GM19467 (cell line): ENCODE measurements at regions not wholly inside any gene's neighbourhood (a gene's known extent, or its start where the extent isn't known, plus 50 kb on each side); places are given as distances from the start of the nearest gene placed in this dataset.
"Not testable (repeated sequence)": the region's sequence is repeated elsewhere in the genome, so short reads cannot be mapped to it uniquely, and the experiment has no call there.

ENCODE experiments used
- ATAC-seq: cut with Tn5 transposase; IDR thresholded peaks from one replicate; pipeline ENCODE4 v1.9.1; 2021; ENCODE audit warnings: mild to moderate bottlenecking, moderate library complexity; ENCODE audit not compliant: unreplicated experiment

DNA sequence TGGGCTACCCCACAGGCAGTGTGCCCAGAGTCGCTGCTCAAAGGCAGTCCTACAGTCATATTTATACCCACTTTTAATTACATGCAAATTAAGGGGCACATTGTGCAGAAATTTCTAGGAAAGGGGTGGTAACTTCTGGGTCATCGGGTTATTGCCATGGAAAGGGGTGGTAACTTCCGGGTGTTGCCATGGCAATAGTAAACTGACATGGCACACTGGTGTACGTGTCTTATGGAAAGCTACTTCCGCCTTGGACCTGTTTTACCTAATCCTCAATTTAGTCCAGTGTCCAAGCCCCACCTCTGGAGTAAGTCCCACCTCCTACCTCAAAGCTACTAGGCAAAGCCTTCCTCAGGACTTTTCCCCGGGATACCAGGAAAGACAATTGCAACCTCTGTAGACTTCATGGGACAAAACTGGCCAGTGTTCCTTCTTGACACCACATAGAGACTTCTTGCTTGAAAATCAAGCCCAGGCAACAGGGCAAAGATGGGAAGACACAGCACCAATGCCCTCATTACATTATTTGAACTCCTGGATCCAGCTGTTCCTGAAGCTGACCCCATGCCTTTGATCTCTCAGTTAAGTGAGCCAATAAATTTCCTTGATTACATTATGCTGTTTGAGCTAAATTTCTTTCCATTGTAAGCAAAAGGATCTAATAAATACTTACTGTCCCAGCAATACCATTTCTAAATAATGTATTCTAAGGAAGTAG is 63.3 kb upstream of the AGAP1 start:
- ATAC-seq: no peak

DNA sequence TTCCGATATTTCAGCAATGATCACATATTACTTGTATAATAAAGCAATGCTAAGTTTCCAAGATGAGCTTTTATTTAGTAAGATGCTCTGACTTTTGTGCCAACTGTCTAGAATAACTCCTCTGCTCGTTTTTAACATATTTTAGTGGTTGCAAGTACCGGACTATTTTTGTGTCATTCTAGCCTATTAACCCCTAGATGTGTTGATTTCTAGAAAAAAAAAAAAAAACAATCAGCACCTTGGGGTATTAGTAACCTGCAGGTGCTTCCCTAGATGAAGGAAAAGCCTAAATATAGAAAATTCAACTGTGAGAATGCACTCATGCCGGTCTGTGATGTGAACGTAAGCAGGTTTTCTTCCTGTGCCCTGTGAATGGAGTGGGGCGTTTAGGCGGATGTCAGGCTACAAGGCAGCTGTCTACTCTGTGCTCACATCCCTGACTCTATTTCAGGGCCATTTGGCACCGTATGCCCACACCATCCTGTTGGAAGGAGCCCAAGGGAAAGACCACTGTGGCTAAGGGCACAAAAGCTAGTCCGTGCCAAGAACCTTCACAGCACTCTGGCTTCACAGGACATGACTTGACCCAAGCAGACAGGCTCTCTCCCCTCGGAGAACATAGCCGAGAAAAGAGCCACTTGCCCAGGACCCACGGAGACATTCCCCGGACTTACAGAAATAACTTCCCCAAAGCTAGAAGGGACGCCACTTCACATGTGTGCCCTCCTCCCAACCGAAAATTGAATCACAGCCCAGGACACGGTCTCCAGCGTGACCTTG is 60.9 kb upstream of the AGAP1 start:
- no peak for ATAC-seq

DNA sequence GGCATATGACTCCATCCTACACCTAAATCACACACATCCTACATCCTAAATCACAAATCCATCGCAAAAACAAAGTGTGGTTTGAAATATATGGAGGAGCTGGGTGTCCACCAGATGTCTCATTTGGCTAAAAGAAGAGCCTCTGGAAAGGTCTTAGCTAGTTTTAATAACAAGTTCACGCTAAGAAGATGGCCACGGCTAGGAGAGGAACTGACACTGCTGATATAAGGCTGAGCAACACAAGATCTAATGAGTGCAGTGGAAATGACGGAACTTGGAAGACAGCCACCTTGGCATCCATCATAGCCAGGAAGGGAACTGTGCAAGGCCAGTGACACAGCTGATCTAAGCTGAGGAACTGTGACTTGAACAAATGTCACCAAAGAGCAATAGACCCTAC is 60.0 kb upstream of the AGAP1 start:
- ATAC-seq: no peak

DNA sequence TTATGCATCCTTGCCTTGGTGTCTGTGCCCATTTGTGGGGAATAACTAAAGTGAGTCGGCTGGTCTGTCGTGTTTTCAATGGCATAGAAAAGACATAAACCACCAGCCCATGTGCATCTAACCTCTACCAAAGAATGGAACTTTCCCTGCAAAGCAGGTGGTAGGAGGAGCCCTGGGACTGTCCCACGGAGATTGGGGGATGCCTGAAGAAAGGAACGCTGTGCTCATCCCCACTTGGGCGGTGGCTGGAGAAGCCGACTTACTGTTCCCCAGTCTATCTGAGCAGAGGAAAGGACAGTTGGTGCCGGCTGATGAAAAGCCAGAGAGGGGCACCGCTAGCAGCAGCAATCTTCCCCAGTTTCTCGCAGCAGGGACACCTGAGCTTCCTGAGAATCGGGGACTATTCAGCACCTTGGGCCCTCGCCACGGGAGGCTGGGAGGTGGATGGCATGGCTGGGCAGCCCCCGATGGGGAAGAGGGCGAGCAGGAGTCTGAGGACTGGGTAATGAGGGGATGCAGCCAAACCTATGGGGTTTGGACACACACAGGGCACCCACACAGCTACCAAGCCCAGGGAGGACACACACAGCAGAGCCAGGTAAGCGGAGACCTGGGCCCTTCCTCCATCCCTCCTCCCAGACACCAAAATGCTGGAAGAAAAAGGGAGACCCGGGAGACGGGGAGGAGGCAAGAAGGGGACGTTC is 53.7 kb upstream of the AGAP1 start:
- ATAC-seq: no peak

DNA sequence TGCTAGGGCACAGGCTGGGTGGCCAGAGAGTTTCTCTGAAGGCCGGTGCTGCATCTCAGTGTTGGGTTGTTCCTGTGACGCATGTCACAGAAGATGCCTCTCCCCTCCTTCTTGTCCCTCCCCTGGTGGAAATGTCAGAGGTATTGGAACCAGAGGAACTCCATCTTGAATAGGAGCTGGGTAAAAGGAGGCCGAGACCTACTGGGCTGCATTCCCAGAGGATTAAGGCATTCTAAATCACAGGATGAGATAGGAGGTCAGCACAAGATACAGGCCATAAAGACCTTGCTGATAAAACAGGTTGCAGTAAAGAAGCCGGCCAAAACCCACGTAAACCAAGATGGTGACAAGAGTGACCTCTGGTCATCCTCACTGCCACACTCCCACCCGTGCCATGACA is 50.3 kb upstream of the AGAP1 start:
- not testable (repeated sequence) for ATAC-seq
